Esophagus muscularis mucosa (tissue), 4 donors: ENCODE measurements at regions not wholly inside any gene's neighbourhood (a gene's known extent, or its start where the extent isn't known, plus 50 kb on each side); places are given as distances from the start of the nearest gene placed in this dataset.

Experiments
- CTCF ChIP-seq, 3 experiments: fragments of 200-600 bp in 2 of 3; fragments of 450-650 bp in 1 of 3; sonication (generic) in 2 of 3; IDR thresholded peaks; one replicate each; pipeline ENCODE4 v1.5.1; 2017 to 2019; ENCODE audit warnings: antibody characterized with exemption in 3 of 3, mild to moderate bottlenecking in 2 of 3, moderate library complexity in 1 of 3
- EP300 ChIP-seq: sonication (generic); formaldehyde crosslinking; IDR thresholded peaks from one replicate; pipeline ENCODE4 v1.6.1; 2017; ENCODE audit warnings: antibody characterized with exemption
- POLR2A ChIP-seq: fragments of 450-650 bp; IDR thresholded peaks from one replicate; pipeline ENCODE4 v1.6.1; 2017; ENCODE audit warnings: antibody characterized with exemption, moderate library complexity, mild to moderate bottlenecking, low read depth

DNA sequence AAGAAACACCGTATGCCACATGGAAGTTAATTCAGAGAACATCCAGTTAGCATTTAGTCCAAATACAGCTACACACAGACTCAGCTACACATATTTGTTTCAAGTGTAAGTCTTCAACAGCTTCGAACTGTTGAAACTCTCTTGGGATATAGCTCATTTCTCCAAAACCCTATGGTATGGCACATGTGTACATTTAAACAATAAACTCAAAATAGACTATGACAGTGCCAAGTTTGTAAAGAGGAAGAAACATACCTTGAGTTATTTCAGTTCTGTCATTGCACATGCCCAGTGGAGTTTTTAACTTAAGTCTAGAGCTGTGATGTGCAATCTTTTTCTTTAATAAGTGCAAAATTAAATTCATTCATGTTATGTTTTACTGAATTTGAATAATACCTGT is 155.1 kb upstream of the RAI14 start:
- TF ChIP-seq EP300 (no peak), POLR2A (no peak), CTCF (IDR thresholded peaks at IDR 0.05) (no peak)
